ENCODE measurements at regions not wholly inside any gene's neighbourhood (a gene's known extent, or its start where the extent isn't known, plus 50 kb on each side); places are given as distances from the start of the nearest gene placed in this dataset.
A peak's percentile ranks its signal among the peaks of the same experiment; 100 is the strongest.

DNA sequence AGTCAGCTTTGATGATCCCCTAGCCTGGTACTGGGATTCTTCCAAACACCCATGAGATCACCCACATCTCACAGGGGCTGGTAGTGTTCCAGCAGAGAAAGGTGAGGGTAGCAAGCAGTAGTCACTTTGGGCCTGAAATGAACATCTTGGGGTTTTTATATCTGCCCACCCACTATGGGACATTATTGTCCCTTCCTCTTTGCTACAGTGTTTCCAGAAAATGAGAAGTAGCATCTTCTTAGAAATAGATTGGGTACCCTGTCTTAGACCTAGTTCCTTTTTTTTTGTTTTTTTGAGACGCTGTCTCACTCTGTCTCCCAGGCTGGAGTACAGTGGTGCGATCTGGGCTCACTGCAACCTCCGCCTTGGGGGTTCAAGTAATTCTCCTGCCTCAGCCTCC, 249.2 kb upstream of the ANKRD55 start:
- DNase-seq (ENCODE audit: low read depth in 3 of 3): no peak

DNA sequence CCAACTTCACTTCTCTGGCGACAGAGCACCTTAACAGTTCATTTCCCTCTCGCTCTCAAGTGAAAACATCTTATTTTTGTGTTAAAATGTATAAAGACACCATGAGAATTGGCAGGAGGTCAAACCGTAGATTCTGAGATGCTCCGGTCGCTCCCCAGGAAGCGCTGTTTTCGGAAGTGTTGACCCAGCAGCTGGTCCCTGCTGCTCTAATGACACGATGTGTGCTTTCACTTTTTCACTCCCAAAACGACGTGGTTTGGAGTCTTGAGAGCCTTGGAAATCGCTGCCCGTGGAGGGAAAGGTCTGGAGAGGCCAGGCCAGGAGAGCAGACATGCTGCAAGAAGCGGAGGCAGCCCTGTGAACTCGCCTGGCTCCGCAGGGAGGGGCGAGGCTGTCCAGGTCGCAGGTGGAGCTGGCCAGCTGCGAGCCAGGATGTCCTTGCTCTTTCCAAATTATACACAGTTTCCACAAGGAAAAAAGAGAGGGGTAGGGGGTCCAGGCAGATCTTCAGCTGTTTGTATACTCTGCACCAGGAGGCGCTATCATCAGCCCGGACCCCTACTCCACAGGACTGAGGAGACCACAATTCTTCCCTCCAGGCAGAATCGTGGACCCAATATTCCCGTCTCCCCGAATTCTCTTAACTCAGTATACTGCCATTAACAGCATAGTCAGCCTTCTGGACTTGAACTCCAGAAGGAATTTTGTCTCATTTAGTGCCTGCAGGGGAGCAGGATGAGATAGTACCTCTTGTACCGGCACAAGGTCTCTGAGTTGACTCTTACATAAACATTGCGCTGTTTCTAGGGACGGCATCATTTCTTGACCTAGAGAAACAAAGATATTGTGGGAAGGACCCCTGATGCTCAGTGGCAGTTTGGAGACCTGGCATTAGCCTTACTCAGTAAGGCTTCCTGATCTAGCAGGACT, 248.6 kb upstream of the ANKRD55 start:
- peak in 1 of 3 donors; percentile 25 for DNase-seq (ENCODE audit: low read depth in 3 of 3)

DNA sequence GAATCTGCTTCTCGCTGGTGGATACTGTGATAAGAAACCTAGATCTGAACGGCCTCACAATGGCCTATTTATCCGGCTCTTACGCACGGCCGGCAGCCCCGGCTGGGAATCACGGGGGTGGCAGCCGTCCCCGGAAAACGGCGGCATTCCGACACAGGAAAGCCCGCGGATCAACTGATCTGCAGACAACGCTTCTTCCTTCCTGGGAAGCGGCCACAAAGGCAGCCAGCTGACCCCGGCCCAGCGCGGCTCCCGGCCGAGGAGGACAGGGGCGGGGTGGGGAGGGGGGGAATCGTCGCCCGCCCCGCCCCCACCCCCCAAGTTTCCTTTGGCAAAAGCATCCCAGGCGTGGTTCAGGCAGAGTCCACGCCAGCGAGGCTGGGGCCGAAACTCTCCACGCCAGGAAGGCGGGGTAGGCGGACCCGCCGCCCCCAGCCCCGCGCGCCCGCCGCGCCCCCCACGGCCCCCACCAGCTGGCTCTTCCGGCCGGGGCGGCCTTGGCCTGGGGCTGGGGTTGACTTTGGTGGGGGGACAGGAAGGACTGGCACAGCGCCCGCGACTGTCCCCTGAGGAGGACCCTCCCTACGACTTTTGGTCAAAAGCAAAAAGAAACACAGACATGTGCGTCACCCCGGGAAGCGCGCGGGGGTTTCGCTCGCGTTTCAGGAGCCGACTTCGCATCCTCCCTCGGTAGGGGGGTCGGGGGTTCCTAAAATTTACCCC, 247.7 kb upstream of the ANKRD55 start:
- no peak for DNase-seq (ENCODE audit: low read depth in 3 of 3)

DNA sequence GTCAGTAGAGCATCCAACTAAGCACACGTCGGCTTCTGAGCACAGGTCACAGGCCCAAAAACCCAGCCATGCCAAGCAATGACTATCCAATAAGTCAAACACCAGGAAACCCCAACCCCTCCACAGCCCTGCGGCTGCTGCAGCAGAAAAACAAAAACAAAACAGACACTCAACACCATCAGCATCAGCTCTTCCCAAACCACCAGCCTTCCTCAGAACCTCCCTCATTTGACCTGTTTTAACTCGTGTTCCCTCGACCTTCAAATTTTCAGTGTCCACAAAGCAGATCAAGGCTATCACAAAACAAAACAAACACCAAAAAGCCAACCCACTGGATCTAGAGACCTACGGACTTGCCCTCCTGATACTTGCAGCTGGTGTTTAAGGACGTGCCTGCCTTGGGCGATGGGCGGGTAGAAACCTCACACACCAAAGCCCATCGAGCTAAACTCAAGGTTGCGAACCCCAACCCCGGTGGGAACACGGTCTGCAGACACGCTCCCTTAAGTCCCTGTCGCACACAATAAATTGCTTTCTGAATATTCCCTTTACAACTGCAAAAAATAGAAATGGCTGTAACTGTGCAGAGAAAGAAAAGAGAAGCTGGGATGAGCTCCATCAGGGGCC, 247.1 kb upstream of the ANKRD55 start:
- no peak for DNase-seq (ENCODE audit: low read depth in 3 of 3)

DNA sequence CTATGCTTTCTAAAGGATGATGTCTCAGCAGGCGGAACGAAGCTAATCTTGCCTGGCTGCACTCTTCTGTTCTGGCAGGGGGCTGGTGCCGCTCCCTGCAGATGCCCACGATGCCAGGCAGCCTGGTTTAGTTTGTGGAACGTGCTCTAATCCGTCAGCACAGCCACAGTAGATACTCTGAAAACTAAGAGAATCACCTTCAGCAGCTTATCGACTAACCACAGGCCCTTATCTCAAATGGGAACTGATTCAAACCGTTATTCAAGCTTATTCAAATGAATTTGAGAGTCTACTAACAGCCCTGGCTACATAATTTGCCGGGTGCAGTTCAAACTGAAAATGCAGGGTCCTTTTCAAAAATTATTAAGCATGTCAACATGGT, 246.6 kb upstream of the ANKRD55 start:
- no peak for DNase-seq (ENCODE audit: low read depth in 3 of 3)

DNA sequence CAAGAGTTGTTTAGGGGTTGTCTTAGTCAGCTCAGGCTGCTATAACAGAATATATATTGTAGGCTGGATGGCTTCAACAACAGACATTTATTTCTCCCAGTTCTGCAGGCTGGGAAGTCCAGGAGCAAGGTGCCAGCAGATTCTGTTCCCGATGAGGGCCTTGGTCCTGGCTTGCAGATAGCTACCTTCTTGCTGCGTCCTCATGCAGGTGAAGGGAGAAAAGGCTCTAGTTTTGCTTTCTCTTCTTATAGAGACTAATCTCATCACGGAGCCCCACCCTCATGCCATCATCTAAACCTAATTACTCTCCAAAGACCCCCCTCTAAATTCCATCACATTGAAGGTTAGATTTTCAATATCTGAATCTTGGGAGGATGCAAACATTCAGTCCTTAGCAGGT, 246.0 kb upstream of the ANKRD55 start:
- DNase-seq (ENCODE audit: low read depth in 3 of 3): no peak

DNA sequence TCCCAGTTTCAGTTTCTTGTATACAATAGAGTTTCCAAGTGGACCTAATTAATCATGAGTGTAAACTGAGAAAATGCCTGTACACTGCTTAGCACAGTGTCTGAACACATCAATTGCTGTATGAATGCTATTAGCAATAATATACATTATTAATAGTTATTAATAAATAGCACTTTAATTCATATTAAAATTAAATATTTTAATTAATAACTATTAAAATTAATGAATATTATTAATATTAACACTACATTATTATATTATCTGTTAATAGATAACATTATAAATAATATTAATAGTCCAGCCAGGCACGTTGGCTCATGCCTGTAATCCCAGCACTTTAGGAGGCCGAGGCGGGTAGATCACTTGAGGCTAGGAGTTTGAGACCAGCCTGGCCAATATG, 244.9 kb upstream of the ANKRD55 start:
- no peak for DNase-seq (ENCODE audit: low read depth in 3 of 3)

DNA sequence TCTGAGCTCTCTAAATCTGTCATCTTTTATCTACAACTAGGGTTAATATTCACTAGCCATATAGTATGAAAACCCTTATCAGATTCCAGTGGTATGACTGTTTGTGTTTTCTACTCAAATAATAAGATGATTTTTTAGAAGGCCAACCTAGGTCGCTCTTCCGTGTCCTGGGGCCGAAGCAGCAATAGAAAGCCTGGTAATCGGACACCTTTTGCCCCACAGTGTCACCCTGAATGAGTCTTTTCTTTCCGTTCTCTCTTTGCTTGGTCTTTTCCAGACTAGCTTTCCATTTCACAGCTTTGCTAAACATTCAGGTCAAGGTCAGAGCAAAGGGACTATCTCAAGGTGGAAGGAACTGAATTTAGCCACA, 243.3 kb upstream of the ANKRD55 start:
- no peak for DNase-seq (ENCODE audit: low read depth in 3 of 3)

DNA sequence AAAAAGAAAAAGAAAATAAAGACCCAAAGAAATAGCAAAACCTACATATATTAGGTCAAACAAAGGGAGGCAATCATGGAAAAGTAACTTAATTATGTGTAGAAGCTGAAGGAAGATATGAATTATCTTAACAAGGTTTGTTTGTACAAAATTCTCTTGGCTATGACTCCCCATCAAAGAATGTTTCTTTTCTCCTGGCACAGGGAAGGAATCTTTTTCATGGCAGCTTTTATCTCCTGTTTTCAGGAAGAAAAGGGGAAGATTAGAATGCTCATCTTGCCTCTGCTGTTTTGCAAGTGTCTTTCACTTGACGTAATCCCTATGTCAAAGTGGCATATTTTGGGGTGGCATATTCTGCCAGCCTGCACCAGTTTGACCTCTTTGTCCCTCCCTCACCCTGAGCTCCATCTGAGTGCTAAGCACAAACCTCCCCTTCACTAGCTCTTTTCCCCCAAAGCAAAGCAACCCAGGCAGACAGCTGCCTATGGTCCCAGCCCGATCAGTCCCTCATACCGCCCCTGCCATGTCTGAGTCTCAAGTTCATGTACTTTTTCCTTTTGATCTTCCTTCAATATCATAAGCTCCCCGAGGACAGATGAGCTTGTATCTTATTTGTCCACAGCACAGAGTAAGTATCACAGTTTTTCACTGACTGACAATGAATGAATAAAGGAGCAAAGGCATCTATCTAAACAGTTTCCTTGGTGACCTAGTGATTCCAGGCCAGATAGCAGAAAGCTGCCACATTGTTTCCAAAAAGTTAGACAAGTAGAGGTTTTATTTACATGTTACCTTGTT, 242.8 kb upstream of the ANKRD55 start:
- no peak for DNase-seq (ENCODE audit: low read depth in 3 of 3)

DNA sequence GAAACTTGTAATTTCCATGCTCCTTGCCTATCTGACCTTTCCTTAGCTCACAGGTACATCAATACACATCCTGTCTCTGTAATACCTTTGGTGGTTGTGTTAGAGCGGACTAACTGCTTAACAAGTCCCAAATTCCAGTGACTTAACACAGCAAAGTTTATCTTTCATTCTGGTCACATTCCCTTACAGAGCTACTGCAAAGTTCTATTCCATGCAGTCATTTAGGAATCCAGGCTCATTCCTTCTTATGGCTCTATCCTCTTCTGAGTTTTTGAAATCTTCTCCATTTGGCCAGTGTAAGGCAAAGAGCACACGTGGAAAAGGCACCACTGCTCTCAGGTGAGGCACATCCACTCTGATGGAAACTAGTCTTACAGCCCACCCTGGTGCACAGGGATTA, 238.6 kb upstream of the ANKRD55 start:
- DNase-seq (ENCODE audit: low read depth in 3 of 3): no peak

DNA sequence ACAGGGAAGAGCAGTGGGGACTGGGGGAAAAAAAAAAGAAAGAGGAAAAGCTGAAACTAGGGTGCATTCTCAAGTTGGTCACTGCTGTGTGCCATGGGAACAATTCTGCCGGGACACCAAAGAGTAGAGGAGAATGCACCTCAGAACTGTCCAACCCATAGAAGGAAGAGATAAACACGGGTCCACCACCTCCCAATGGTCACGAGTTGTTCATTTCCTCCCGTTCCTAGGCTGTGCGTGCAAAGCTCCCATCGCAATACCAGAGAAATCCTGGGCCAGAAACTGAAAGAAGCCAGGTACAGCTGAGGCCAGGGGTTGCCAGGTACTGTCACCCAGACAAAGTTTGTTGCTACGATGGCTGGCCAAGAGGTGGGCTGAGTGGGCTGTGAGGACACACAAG, 236.9 kb upstream of the ANKRD55 start:
- DNase-seq (ENCODE audit: low read depth in 3 of 3): no peak

DNA sequence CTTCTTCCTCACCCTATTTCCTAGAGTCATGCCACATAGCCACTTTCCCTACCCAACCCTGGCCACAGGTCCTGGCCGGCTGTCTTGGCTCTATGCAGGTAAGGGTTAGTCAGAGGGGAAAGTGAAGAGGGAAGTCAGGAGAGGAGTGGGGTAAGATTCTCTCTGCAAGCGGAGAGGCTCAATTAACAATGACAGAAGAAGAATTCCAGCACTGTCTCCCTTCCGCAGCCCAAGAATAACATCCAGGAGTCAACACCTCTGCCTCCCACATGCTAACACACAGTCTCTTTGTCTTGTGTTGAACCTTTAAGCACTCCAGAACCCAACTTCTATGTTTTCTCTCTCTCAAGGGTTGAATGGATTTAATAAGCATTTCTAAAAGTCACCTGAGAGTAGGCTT, 235.1 kb upstream of the ANKRD55 start:
- no peak for DNase-seq (ENCODE audit: low read depth in 3 of 3)

DNA sequence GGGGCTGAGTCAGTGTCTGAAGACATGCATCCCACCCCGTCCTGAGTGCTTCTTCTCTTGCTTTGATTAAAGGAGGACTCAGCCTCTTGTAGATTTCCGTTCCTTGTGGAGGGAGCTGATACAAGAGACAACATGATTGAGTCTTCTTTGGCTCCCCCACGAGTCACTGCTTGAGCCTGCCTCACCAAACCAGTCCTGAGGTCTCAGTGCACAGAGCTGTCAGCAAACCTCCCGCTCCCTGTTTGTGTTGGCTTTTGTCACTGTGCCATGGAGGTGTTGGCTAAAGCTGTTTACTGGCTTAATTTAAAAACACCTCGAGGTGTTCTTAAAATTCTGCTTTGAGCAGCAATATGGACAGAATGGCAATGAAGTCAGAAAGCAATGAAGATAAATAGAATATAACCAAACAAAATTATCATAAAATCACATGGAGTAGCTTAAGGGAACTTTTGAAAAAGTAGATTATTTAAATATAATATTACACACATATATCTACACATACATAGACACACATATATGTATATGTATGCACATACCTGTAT, 234.1 kb upstream of the ANKRD55 start:
- DNase-seq (ENCODE audit: low read depth in 3 of 3): no peak

DNA sequence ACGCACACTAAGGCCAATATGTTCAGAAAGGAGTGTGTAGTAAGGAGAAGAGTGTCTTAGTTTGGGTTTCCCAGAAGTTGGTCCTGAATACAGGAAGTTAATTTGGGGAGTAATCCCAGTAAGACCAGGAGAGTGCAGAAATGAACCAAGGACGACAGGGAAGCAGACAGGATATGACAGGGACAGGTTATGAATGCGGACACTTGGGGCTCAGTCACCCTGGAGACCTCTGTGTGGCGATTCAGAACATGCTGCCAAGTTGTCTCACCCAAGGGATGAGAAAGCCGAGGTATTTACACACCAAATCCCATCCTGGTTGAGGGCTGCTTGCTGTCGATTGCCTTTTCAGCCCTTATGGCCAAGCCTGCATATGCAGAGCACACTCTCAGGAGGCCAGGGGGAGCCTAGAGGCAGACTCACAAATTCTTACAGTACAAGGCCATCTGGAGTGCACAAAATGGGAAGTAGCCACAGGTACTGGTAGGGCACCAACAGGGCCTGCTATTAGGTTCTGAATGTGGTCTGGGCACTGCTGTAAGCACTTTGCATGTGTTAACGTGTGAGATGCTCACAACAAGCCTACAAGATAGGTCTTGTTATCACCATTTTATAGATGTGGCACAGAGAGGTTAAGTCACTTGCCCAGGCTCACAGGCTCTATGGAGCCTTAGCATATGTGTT, 233.1 kb upstream of the ANKRD55 start:
- DNase-seq (ENCODE audit: low read depth in 3 of 3): no peak

DNA sequence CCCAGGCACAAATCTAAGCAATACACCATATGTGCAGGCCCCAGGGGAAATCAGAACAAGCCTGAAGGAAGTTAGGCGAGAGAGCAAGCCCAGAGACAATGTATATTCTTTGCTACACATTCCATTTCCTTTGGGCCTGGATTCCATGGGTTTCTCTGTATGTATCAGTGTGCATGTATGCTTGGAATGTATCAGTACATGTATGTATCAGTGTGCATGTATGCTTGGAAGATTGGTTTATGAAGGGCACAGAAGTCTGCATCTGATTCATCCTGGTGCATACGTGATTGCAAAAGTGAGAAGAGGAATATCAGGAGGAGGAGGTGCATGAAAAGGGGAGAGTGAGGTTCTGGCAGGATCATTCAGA, 232.6 kb upstream of the ANKRD55 start:
- DNase-seq (ENCODE audit: low read depth in 3 of 3): no peak

DNA sequence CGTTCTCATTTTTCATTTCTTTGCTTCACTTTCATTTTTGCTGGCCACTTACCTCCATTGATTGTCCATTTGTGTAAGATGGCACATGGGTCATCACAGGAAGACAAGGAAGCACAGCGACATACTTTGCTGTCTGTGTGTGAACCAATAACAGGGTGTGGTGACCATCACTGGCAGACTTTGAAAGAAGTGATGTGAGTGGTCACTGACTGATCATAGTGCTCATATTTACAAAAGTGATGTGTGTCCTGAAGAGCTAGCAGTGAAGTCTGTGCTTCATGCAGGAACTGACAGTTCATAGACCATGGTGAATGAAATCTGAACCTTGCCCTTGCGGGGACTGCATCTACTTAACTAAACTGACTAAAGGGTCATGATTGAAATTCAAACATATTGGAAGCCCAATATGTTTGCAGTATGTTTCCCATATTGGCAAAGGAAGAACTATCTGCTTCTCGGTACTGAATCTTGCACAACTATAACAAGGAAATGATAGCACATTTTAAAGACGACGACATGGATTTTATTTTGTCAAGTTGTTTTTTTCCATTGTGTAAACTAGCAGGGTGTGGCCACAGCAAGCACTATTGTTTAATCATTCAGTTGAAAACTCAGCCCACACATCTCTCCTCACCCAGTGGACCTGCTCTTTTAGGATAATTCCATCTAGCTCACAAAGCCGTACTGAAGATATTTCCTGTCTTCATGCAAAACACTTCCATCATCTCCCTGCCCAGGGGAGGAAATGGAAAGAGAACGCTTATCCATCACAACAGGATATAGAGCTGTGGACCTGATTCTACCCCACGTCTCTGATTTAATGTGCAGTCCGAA, 232.0 kb upstream of the ANKRD55 start:
- DNase-seq (ENCODE audit: low read depth in 3 of 3): no peak

DNA sequence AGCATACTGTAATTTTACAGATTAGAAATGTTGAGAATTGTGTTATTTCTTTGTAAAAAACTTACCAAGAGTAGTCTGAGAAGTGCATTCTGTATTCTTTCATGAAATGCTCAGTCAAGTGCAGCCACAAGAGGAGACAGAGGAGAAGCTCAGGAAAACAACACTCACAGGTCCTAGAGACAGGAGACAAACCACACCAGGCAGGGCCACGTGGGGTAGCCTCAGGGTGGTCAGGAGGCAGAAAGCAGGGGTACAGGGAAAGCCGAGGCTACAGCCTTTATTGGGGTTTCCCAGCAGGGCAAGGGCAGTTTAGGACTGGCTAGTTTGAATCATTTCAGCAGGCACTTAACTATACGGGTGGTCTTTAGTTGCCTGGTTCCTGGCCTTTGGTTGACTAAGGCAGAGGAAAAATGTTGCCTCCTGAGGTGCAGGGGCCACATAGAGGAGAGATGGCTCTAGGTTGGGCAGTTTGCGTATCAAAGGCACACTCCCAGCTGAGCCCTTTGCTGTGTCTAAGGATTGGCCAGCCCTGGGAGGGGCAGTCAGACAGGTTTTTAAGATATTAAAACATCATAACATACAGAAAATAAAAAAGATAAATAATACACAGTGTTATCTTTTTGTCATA, 230.9 kb upstream of the ANKRD55 start:
- no peak for DNase-seq (ENCODE audit: low read depth in 3 of 3)

DNA sequence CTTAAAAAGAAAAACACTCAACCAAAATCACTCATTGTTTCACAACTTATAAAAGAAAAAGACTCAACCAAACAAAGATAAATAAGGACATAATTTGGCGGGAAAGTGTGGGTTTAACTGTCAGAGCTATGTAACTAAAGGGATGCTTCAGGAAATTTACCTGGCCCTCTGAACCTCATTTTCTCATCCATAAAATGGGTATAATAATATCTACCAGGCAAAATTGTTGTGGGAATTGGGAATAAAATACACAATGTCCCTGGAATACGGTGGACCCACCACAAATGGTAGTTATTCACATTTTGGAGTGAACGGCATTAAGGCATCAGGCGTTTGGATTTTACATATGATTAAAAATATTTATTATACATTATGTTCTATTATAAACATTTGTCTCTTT, 228.5 kb upstream of the ANKRD55 start:
- no peak for DNase-seq (ENCODE audit: low read depth in 3 of 3)

DNA sequence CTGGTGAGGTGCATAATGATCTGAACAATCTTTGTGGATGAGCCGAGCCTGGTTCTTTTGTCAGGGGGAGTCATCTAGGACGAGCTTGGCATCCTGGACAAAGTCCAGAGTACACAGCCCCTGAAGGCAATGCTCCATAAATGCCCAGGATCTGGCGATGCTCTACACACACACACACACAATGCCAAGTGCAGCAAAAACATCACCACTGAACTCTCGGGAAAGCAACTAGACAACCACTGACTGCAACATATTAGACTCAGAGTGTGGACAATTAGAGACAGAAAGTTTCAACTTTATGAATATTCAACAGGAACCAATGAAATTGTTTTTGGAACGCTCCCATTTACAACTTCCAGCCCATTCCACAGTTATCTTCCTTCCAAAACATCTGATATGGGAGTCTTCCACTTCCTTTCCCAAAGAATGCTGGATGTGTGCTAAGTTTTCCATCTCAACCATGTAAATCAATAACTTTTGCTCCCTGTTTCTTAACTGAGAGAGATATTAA, 227.6 kb upstream of the ANKRD55 start:
- no peak for DNase-seq (ENCODE audit: low read depth in 3 of 3)

DNA sequence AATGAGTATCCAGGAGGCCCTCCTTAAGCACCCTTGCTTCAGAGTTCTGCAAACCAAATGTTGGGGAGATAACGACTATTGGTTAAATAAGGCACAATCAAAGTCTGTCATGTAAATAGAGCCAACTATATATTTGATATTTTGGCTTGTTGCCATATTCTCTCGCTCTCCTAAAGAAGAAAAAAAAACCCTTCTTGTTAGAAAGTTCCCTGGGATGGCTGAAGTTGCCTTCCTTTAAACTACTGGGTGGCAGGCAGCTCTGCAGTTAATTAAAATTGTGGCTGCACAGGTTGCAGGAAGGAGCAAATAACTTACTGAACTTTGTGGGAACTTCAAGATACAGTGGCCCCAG, 227.0 kb upstream of the ANKRD55 start:
- no peak for DNase-seq (ENCODE audit: low read depth in 3 of 3)
